Astrocyte (in vitro differentiated cells and primary cell): ENCODE measurements at regions not wholly inside any gene's neighbourhood (a gene's known extent, or its start where the extent isn't known, plus 50 kb on each side); places are given as distances from the start of the nearest gene placed in this dataset.

Source experiments
- EZH2 ChIP-seq: IDR thresholded peaks from 2 replicates; pipeline ENCODE4 v1.6.1; 2012; ENCODE audit warnings: mild to moderate bottlenecking, low read length, inconsistent platforms; ENCODE audit not compliant: insufficient read depth
- TF ChIP-seq, protein P1 (sequence below): IDR thresholded peaks from 2 replicates; pipeline ENCODE4 v1.5.1; 2011; ENCODE audit warnings: low read depth, mild to moderate bottlenecking, inconsistent platforms, low read length, moderate library complexity; ENCODE audit not compliant: insufficient read depth

DNA sequence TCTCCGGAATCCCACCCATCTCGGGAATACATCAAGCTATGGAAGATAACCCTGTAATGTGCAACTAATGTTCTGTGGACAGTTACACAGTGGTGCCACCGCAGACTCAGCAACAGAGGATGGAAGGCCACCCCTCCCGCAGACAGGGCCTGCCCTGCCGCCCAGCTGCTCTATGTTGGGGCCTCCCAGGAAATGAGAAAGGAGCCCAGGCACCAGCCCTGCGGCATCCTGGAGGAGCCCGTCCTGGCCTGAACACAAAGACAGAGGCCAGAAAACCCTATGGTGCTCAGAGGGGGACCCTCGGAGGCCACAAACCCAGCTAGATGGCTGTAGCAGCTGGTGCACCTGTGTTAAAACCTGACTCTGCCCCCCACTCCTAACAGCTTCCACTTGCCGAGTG lies 216.1 kb upstream of the RPL38 start:
- TF ChIP-seq, protein P1, sequence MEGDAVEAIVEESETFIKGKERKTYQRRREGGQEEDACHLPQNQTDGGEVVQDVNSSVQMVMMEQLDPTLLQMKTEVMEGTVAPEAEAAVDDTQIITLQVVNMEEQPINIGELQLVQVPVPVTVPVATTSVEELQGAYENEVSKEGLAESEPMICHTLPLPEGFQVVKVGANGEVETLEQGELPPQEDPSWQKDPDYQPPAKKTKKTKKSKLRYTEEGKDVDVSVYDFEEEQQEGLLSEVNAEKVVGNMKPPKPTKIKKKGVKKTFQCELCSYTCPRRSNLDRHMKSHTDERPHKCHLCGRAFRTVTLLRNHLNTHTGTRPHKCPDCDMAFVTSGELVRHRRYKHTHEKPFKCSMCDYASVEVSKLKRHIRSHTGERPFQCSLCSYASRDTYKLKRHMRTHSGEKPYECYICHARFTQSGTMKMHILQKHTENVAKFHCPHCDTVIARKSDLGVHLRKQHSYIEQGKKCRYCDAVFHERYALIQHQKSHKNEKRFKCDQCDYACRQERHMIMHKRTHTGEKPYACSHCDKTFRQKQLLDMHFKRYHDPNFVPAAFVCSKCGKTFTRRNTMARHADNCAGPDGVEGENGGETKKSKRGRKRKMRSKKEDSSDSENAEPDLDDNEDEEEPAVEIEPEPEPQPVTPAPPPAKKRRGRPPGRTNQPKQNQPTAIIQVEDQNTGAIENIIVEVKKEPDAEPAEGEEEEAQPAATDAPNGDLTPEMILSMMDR, result no peak
- no peak for TF ChIP-seq EZH2
